GM12878 (cell line): ENCODE measurements at regions not wholly inside any gene's neighbourhood (a gene's known extent, or its start where the extent isn't known, plus 50 kb on each side); places are given as distances from the start of the nearest gene placed in this dataset.

Source experiments
- ATAC-seq: fragments of 200-7000 bp; cut with Tn5 transposase; 3 replicates; pipeline ENCODE4 v1.9.1; 2020; ENCODE audit warnings: mild to moderate bottlenecking, moderate library complexity
- BruUV-seq: library from RNA; stranded (reverse); fragments of 400-500 nt; replicated peaks from 2 replicates; lab custom pipeline; 2021; lab: Mats Ljungman, UMichigan
- CTCF ChIA-PET: fragments of 300-600 bp; sonication (Branson Sonifier 250); formaldehyde crosslinking; extraction: SDS; loops from one replicate; lab custom pipeline; 2021; ENCODE audit warnings: inconsistent platforms; lab: Yijun Ruan, JAX
- POLR2A ChIA-PET: fragments of 350-600 bp; formaldehyde crosslinking; extraction: SDS; loops from one replicate; lab custom pipeline; 2021; ENCODE audit warnings: inconsistent platforms; lab: Charles Lee
- RAD21 ChIA-PET: fragments of 300-600 bp; sonication (Branson Sonifier 250); formaldehyde crosslinking; loops from one replicate; lab custom pipeline; 2023; ENCODE audit warnings: antibody characterized with exemption; ENCODE audit not compliant: unreplicated experiment; lab: Charles Lee
- SMC1A ChIA-PET: fragments of 300-600 bp; sonication (Branson Sonifier 250); formaldehyde crosslinking; loops from one replicate; lab custom pipeline; 2023; ENCODE audit not compliant: unreplicated experiment, uncharacterized antibody; lab: Charles Lee
- DNase-seq: peaks from one replicate; pipeline ENCODE4 v3.0.0-alpha.2; 2011; ENCODE audit warnings: low read depth, low spot score
- FAIRE-seq: peaks from 3 replicates; lab custom pipeline; 2011; peaks lifted over from hg19 to GRCh38; lab: Jason Lieb, UNC
- H2AFZ ChIP-seq: 2 replicates; pipeline ENCODE4 v1.6.0; 2011; ENCODE audit warnings: low read depth, low read length, control low read depth; ENCODE audit not compliant: control insufficient read depth
- H3K27ac ChIP-seq: 2 replicates; pipeline ENCODE4 v1.5.1; 2011; ENCODE audit warnings: control low read depth; ENCODE audit not compliant: control insufficient read depth, insufficient read depth
- H3K27me3 ChIP-seq, 2 experiments: replicated peaks in 1 of 2; 2 replicates each; pipeline versions ENCODE4 v1.6.0 to v1.6.1; 2011; ENCODE audit warnings: low read length in 1 of 2; ENCODE audit not compliant: control insufficient read depth in 2 of 2, insufficient read depth in 2 of 2
- H3K36me3 ChIP-seq, 2 experiments: 2 replicates each; pipeline ENCODE4 v1.5.1; 2011; ENCODE audit warnings: low read length in 1 of 2; ENCODE audit not compliant: control insufficient read depth in 2 of 2, insufficient read depth in 2 of 2
- H3K4me1 ChIP-seq: 2 replicates; pipeline ENCODE4 v1.6.1; 2011; ENCODE audit warnings: mild to moderate bottlenecking, low read length, moderate library complexity, mixed read lengths; ENCODE audit not compliant: control insufficient read depth, insufficient read depth
- H3K4me2 ChIP-seq: 2 replicates; pipeline ENCODE4 v1.6.0; 2011; ENCODE audit warnings: control low read depth; ENCODE audit not compliant: control insufficient read depth, insufficient read depth
- H3K4me3 ChIP-seq: fragments of 200-600 bp; sonication (generic); 2 replicates; pipeline ENCODE4 v1.5.1; 2016
- H3K79me2 ChIP-seq: 2 replicates; pipeline ENCODE4 v1.6.0; 2011; ENCODE audit warnings: low read length; ENCODE audit not compliant: control insufficient read depth, insufficient read depth
- H3K9ac ChIP-seq: 2 replicates; pipeline ENCODE4 v1.8.0; 2011; ENCODE audit warnings: low read length, control low read depth, mixed read lengths; ENCODE audit not compliant: control insufficient read depth, insufficient read depth
- H3K9me3 ChIP-seq: replicated peaks from 3 replicates; pipeline ENCODE4 v1.5.1; 2011; ENCODE audit warnings: mild to moderate bottlenecking, low read length; ENCODE audit not compliant: control insufficient read depth, insufficient read depth
- H4K20me1 ChIP-seq: 2 replicates; pipeline ENCODE4 v1.6.0; 2011; ENCODE audit not compliant: control insufficient read depth, insufficient read depth
- CHD1 ChIP-seq: IDR thresholded peaks from 2 replicates; pipeline ENCODE4 v1.6.1; 2012; ENCODE audit warnings: low read depth, low read length, improper control_type of control experiment
- EP300 ChIP-seq, 2 experiments: fragments of 150-350 bp in 1 of 2; IDR thresholded peaks; 2 replicates each; pipeline ENCODE4 v1.6.1; 2011 to 2012; ENCODE audit warnings: low read depth in 2 of 2, low read length in 2 of 2, borderline replicate concordance in 1 of 2, improper control_type of control experiment in 1 of 2, inconsistent platforms in 1 of 2; ENCODE audit not compliant: control insufficient read depth in 1 of 2
- HSF1 ChIP-seq: fragments of 150-350 bp; IDR thresholded peaks from 2 replicates; pipeline ENCODE4 v1.6.1; 2014; ENCODE audit warnings: mild to moderate bottlenecking, low read depth, low read length
- JUNB ChIP-seq: IDR thresholded peaks from 2 replicates; pipeline ENCODE4 v1.6.1; 2016; ENCODE audit warnings: antibody characterized with exemption, mild to moderate bottlenecking
- LARP7 ChIP-seq: fragments of 450-650 bp; IDR thresholded peaks from 2 replicates; pipeline ENCODE4 v1.6.1; 2017; ENCODE audit warnings: mild to moderate bottlenecking
- NFIC ChIP-seq: IDR thresholded peaks from 2 replicates; pipeline ENCODE4 v1.6.1; 2012; ENCODE audit warnings: low read depth, mild to moderate bottlenecking, inconsistent platforms, low read length, moderate library complexity
- PBX3 ChIP-seq: IDR thresholded peaks from 2 replicates; pipeline ENCODE4 v1.6.1; 2011; ENCODE audit warnings: mild to moderate bottlenecking, low read depth, low read length, moderate library complexity; ENCODE audit not compliant: insufficient replicate concordance
- PKNOX1 ChIP-seq: fragments of 450-650 bp; IDR thresholded peaks from 2 replicates; pipeline ENCODE4 v1.6.1; 2016; ENCODE audit warnings: mild to moderate bottlenecking
- RCOR1 ChIP-seq: conservative IDR thresholded peaks from 2 replicates; pipeline ENCODE4 v1.6.1; 2012; ENCODE audit warnings: low read depth, low read length, improper control_type of control experiment
- SIN3A ChIP-seq: IDR thresholded peaks from 2 replicates; pipeline ENCODE4 v1.6.1; 2012; ENCODE audit warnings: low read depth, low read length, improper control_type of control experiment
- SKIL ChIP-seq: fragments of 450-650 bp; IDR thresholded peaks from 2 replicates; pipeline ENCODE4 v1.6.1; 2017; ENCODE audit warnings: mild to moderate bottlenecking, low read depth, inconsistent platforms; ENCODE audit not compliant: poor library complexity, severe bottlenecking
- SREBF2 ChIP-seq: IDR thresholded peaks from 2 replicates; pipeline ENCODE4 v1.6.1; 2012; ENCODE audit warnings: mild to moderate bottlenecking, low read length
- TAF1 ChIP-seq: IDR thresholded peaks from 2 replicates; pipeline ENCODE4 v1.6.1; 2011; ENCODE audit warnings: mild to moderate bottlenecking, low read depth, low read length, borderline replicate concordance
- TBL1XR1 ChIP-seq: IDR thresholded peaks from 2 replicates; pipeline ENCODE4 v1.6.1; 2012; ENCODE audit warnings: low read depth, low read length, improper control_type of control experiment
- ZNF217 ChIP-seq: fragments of 450-650 bp; IDR thresholded peaks from 2 replicates; pipeline ENCODE4 v1.6.1; 2017; ENCODE audit warnings: antibody characterized with exemption, mild to moderate bottlenecking
- ZNF24 ChIP-seq: fragments of 450-650 bp; IDR thresholded peaks from 2 replicates; pipeline ENCODE4 v1.6.1; 2017; ENCODE audit warnings: antibody characterized with exemption, mild to moderate bottlenecking
- ZNF622 ChIP-seq: fragments of 450-650 bp; IDR thresholded peaks from 2 replicates; pipeline ENCODE4 v1.6.1; 2017; ENCODE audit warnings: mild to moderate bottlenecking, inconsistent platforms
- WGBS: methylation state at CpG from one replicate; pipeline ENCODE4 v1.1.6; 2016; ENCODE audit warnings: low lambda C conversion rate; ENCODE audit not compliant: insufficient replicate concordance, insufficient coverage; ENCODE audit errors: missing lambda C conversion rate; 5-methylcytosine and 5-hydroxymethylcytosine counted together
- in situ Hi-C: fragments of 300-500 bp; cut with MboI; formaldehyde crosslinking; loops from 9 replicates; pipeline ENCODE4 v1.14.3; 2018; ENCODE audit warnings: mixed read lengths
- intact Hi-C: fragments of 100-400 bp; cut with micrococcal nuclease; formaldehyde crosslinking; loops from one replicate; pipeline ENCODE4 v1.14.2; 2022; ENCODE audit not compliant: unreplicated experiment

GRCh38 chr10:91707236-91707635, 74.4 kb upstream of the PPP1R3C start (continued):
- TF ChIP-seq EP300 (IDR thresholded peaks at IDR 0.05; ENCODE audit: borderline replicate concordance in 1 of 2, control insufficient read depth in 1 of 2, low read depth in 2 of 2, low read length in 2 of 2), result no peak

- no TSS peak for BruUV-seq
Observed at GRCh38 chr10:91705948-91706670, 73.2 kb upstream of the PPP1R3C start.

More at GRCh38 chr10:91705948-91706670, 73.2 kb upstream of the PPP1R3C start:
- no peak overlapping the region for H2AFZ ChIP-seq
- no peak overlapping the region for H3K4me3 ChIP-seq
- H3K9ac ChIP-seq, result no peak overlapping the region
- no peak for ATAC-seq
- CTCF ChIA-PET, result interaction anchor here (1.1 kb wide), 1 partner anchor 12 kb away, joined by 3 read pairs; no protein-coding TSS in a partner anchor
- no peaks in the 10 kb centered on the region for H3K79me2 ChIP-seq
- TF ChIP-seq SIN3A (no peak), ZNF24 (no peak), TAF1 (no peak), SREBF2 (no peak), LARP7 (no peak), ZNF217 (no peak), NFIC (no peak), PBX3 (no peak), PKNOX1 (no peak), JUNB (no peak), SKIL (no peak), CHD1 (no peak), TBL1XR1 (no peak), RCOR1 (no peak), ZNF622 (no peak), HSF1 (no peak)
- 60% methylated on average over 2 of the region's 2 CpGs for WGBS
- no peak for FAIRE-seq
- H3K9me3 ChIP-seq, result no peaks in the 10 kb centered on the region
- no peak overlapping the region for H3K4me2 ChIP-seq
- RAD21 ChIA-PET, result no interaction called here
- H3K36me3 ChIP-seq, result no peaks in the 10 kb centered on the region
- in situ Hi-C loops, result no loop called here
- H4K20me1 ChIP-seq, result no peaks in the 10 kb centered on the region
- intact Hi-C loops, result no loop called here
- H3K27ac ChIP-seq, result no peak overlapping the region
- H3K27me3 ChIP-seq, result no peaks in the 10 kb centered on the region; a peak in 2 of 4 replicates
- H3K4me1 ChIP-seq, result no peaks in the 10 kb centered on the region
- SMC1A ChIA-PET, result no interaction called here
- POLR2A ChIA-PET, result no interaction called here
- DNase-seq, result no peak
